Esophagus mucosa (tissue), 1 donor: ENCODE measurements at regions not wholly inside any gene's neighbourhood (a gene's known extent, or its start where the extent isn't known, plus 50 kb on each side); places are given as distances from the start of the nearest gene placed in this dataset.
A peak's percentile ranks its signal among the peaks of the same experiment; 100 is the strongest.

Experiments used
- ATAC-seq: fragments of 200-7000 bp; cut with Tn5 transposase; one replicate; pipeline ENCODE4 v1.9.1; 2020
- donor health status: DM: yes; HTN: yes; CAD: no.

GRCh38 chr5:68953231-68953874 lies 140.5 kb upstream of the SLC30A5 start:
- no peak for ATAC-seq

DNA sequence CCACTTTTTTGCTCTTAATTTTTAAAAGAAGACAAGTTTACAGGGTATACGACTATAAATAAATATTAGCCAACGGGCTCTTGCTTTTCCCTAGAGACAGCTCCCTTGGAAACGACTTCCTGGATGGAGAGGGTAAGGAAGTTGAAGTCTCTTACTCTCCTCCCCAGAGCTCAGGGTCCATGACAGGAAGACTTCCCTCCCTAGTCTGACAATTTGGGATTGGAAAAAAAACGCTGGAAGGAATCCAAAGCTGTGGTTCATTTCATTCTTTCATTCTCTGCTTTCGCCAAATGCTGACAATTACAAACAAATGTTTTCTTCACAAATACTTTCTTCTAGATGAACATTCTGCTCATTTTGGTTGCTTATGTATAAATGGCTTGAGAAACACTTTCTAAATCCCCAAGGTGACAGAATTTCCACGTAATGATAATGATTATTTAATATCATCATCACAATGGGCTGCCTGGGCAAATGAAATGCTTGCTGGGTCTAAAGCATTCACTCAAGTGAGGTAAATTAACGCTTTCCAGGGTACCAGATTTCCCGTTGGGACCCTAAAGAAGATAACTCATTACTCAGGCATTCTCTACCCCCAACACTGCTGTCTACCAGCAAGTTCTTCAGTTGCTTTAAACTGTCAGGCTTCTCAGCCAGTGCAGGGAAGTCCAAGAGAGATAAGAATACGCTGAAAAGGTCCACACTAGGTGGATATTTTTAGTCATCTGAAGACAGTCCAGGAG lies 139.8 kb upstream of the SLC30A5 start:
- ATAC-seq, result no peak

GRCh38 chr5:68954618-68954910 lies 139.2 kb upstream of the SLC30A5 start:
- ATAC-seq, result peak; percentile 62

- no peak for ATAC-seq
Observed at GRCh38 chr5:68957591-68957990, 136.2 kb upstream of the SLC30A5 start.

DNA sequence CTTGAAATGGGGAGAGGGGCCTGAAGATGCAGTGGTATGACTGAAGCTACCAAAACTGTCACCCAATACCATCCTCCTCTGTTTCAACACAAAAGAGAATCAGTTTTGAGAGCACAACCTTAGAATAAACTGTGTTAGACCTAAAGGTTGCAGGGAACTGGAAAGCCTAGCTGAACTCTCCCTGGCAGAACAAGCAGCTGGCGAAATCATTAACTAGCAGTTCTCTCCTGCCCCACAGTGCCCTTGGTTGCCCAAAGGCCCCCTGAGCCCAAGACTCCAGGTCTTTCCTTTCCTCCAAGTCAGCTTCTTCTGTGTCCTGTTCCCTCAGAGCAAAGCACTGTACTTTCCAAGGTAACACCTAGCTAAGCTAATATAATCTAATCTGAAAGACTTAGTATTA lies 135.4 kb upstream of the SLC30A5 start:
- no peak for ATAC-seq

DNA sequence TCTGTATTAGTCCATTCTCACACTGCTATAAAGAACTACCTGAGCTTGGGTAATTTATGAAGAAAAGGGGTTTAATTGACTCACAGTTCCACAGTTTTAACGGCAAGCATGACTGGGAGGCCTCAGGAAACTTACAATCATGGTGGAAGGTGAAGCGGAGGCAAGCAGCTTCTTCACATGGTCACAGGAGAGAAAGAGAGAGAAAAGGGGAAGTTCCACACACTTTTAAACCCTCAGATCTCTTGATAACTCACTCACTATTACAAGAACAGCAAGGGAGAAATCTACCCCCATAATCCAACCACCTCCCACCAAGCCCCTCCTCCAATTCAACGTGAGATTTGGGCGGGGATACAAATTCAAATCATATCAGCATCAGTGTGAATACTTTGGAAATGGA lies 133.4 kb upstream of the SLC30A5 start:
- no peak for ATAC-seq

GRCh38 chr5:68960961-68961360 lies 132.9 kb upstream of the SLC30A5 start:
- no peak for ATAC-seq

DNA sequence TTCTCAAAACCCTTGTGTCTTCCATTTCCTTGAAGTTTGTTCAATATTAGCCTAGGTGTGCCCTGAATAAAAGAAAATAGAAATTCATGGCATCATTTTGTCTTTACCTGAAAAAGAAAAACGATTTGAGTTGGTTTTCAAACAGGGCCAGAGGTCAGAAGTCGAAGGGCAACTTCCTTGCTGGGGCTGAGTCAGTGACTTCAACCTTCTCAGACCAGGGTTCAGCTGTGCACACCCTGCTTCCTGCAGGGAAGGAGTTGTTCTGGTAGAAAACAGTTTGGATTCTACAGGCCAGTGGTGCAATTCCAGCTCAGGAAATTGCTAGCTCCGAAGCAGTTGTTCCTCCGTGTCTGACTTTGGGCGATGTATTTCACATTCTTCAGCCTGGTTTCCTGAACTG lies 132.1 kb upstream of the SLC30A5 start:
- no peak for ATAC-seq

DNA sequence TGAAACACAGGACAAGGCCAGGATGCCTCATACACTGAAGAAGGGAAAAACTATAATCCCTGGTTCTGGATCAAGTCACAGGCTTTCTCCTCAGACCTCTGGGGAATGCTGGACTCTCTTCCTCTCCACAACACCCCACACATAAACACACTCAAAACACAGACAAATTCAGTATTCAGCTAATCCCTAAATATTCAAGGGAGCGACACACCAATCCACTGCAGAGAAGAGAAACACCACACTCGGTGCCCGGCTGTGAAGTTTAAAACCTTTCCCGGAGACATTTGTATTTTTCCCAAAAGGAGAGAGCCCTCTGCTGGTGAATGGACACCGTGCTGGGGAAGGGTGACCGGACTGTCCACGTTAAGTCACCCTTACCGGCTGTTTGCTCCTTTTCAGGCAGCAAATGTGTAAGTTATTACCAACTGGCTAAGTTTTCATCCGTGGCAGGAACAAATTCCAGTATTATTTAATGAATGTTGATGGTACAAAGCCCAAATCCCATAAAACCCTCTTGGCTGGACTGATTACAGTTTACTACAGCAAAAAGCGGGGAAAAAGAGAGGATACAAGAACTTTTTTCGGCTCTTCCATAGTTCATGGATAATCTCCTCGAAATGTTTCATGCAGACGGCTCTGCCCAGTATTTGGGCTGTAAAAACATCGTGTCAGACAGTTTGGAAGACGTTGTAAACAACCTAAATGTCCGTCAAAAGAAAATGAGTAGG lies 130.9 kb upstream of the SLC30A5 start:
- ATAC-seq, result peak; percentile 58

GRCh38 chr5:68964679-68965078 lies 129.1 kb upstream of the SLC30A5 start:
- no peak for ATAC-seq

- ATAC-seq, result no peak
Observed at GRCh38 chr5:68965926-68966325, 127.9 kb upstream of the SLC30A5 start.

DNA sequence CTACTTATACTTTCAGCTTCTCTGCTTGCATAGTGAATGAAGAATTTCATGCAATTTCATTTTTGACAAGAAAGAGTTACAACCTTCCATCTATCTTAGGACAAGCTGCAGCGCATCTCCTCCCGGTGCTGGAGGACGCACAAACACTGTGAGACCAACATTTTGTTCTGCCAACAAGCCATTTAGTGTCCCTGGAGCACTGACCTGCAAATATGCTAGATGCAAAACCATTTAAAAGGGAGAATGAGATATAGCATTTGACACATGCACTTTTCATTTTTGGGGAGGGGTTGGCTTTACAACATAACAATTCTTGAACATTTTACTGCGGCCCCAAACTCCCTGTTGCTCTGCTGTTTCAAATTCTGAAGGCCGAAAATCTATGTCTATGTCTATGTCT lies 127.2 kb upstream of the SLC30A5 start:
- ATAC-seq, result no peak

DNA sequence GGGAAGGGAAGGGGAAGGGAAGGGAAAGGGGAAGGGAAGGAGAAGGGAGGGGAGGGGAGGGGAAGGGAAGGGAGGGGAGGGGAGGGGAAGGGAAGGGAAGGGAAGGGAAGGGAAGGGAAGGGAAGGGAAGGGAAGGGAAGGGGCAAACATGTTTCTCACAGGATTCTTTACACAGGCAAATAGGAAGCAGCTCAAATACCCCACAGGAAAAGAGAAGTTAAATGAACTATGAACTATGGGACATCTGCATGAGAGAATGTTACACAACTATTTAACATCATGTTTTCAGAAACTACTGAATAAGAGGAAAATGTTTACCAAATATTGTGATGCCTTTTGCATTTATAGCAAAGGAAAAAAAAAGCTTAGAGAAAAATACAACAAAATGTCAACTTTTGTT lies 125.4 kb upstream of the SLC30A5 start:
- ATAC-seq, result no peak

GRCh38 chr5:68970617-68971016 lies 123.2 kb upstream of the SLC30A5 start:
- no peak for ATAC-seq

DNA sequence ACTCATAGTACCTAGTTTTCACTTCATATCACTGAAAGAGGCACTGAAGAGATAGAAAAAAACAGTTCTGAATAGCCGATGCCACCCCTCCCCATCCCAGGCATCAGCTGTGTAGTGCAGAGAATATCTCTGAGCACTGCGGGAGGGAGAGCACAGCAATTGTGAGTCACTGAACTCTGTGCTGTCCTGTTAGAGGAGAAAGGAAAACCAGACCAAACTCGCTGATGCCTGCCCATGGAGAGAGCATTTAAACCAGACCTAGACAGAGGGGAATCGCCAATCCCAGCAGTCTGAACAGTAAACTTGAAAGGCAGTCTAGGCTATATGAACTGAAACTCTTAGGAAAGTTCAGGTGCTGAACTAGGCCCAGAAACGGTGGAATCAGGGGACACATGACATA lies 120.1 kb upstream of the SLC30A5 start:
- ATAC-seq, result no peak

DNA sequence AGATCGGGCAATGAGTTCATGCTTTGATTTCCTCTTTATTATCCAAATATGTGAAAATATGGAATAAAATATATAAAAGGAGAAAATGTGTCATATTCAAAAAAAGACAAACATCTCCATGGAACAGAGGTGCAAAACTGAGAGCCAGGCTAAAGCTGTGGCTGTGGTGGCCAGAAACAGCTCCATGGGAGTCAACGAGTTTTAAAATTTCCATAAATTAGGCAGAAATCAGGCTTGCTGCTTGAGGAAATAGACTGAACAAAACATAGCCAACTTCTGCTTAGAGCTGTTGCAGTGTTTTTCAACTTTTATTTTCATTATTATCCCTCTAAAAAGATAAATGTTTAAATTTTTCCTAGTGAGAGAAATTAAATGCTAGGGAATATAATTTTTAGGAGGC lies 110.8 kb upstream of the SLC30A5 start:
- ATAC-seq, result no peak

DNA sequence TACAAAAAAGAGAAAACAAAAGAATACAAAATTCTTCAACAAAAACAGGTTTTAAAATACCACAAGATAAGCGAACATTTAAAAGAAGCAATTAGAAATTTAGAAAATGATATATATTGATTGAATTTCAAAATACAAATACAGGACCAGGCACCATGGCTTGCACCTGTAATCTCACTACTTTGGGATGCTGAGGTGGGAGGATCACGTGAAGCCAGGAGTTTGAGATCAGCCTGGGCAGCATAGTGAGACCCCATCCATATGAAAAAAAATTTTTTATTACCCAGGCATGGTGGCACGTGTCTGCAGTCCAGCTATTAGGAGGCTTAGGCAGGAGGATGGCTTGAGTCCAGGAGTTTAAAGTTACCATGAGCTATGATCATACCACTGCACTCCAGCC lies 109.9 kb upstream of the SLC30A5 start:
- no peak for ATAC-seq

- ATAC-seq, result no peak
Observed at GRCh38 chr5:68991279-68992084, 102.3 kb upstream of the SLC30A5 start.

DNA sequence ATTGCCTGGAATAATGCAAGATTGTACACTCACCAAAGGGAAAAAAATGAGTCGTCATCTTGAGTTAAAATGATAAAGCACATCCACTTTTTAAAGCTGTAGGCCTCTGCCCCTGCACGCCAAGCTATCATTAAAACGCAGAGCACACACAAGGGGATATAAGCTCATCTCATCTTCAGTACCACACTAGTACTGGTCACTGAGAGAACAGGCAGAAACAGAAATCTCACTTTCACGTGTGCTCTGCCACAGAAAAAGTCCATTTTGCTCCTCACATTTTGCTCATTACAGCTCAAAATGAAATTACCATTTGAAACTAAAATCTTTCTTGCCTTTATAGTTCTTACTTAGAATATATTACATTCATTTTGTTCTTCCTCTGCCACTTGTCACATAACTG lies 99.2 kb upstream of the SLC30A5 start:
- no peak for ATAC-seq

- peak; percentile 68 for ATAC-seq
Observed at GRCh38 chr5:68995845-68996545, 97.8 kb upstream of the SLC30A5 start.

DNA sequence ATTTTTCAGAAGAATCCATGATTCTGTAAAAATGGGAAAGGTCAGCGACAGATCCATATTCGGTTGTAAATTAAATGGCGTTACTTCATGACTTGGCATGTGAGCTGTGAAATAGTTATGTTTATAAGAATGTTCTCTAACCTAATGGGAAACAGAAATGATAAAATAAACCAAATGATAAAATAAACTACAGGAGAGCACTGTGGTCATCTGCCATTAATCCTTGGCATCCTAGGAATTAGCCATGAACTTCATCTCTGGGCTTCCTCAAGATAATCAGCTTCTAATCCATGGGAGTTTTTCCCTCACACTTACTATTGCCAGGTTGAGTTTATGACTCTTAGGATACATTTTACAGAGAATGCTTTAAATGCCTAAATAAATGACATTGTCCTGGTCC lies 94.6 kb upstream of the SLC30A5 start:
- no peak for ATAC-seq

- peak; percentile 20 for ATAC-seq
Observed at GRCh38 chr5:69000216-69000919, 93.4 kb upstream of the SLC30A5 start.
